Neural progenitor cell (in vitro differentiated cells): ENCODE measurements at regions not wholly inside any gene's neighbourhood (a gene's known extent, or its start where the extent isn't known, plus 50 kb on each side); places are given as distances from the start of the nearest gene placed in this dataset.

Experiments used
- EZH2 ChIP-seq: fragments of 200-600 bp; sonication (generic); IDR thresholded peaks from 2 replicates; pipeline ENCODE4 v1.6.1; 2017; ENCODE audit warnings: antibody characterized with exemption, mild to moderate bottlenecking, moderate library complexity
- EZH2phosphoT487 ChIP-seq: fragments of 200-600 bp; sonication (generic); IDR thresholded peaks from 2 replicates; pipeline ENCODE4 v1.6.1; 2017; ENCODE audit warnings: antibody characterized with exemption
- TF ChIP-seq, protein P1 (sequence below): fragments of 200-600 bp; sonication (generic); IDR thresholded peaks from 2 replicates; pipeline ENCODE4 v1.5.1; 2017; ENCODE audit warnings: antibody characterized with exemption, mild to moderate bottlenecking

GRCh38 chr14:41419709-41420108, 187.0 kb upstream of the LRFN5 start:
- TF ChIP-seq, protein P1, sequence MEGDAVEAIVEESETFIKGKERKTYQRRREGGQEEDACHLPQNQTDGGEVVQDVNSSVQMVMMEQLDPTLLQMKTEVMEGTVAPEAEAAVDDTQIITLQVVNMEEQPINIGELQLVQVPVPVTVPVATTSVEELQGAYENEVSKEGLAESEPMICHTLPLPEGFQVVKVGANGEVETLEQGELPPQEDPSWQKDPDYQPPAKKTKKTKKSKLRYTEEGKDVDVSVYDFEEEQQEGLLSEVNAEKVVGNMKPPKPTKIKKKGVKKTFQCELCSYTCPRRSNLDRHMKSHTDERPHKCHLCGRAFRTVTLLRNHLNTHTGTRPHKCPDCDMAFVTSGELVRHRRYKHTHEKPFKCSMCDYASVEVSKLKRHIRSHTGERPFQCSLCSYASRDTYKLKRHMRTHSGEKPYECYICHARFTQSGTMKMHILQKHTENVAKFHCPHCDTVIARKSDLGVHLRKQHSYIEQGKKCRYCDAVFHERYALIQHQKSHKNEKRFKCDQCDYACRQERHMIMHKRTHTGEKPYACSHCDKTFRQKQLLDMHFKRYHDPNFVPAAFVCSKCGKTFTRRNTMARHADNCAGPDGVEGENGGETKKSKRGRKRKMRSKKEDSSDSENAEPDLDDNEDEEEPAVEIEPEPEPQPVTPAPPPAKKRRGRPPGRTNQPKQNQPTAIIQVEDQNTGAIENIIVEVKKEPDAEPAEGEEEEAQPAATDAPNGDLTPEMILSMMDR = no peak
- no peak for TF ChIP-seq EZH2phosphoT487
- TF ChIP-seq EZH2 = no peak
